KMS-11 (cell line): ENCODE measurements at regions not wholly inside any gene's neighbourhood (a gene's known extent, or its start where the extent isn't known, plus 50 kb on each side); places are given as distances from the start of the nearest gene placed in this dataset.
"Not testable (repeated sequence)": the region's sequence is repeated elsewhere in the genome, so short reads cannot be mapped to it uniquely, and the experiment has no call there.

Experiments used
- H2AFZ ChIP-seq: fragments of 200-600 bp; sonication (generic); 2 replicates; pipeline ENCODE4 v1.6.1; 2016; ENCODE audit warnings: antibody characterized with exemption, mixed run types, low read depth
- H3K27ac ChIP-seq: fragments of 200-600 bp; sonication (generic); 2 replicates; pipeline ENCODE4 v1.6.1; 2016; ENCODE audit warnings: mild to moderate bottlenecking, mixed run types
- H3K27me3 ChIP-seq: fragments of 200-600 bp; sonication (generic); 2 replicates; pipeline ENCODE4 v1.6.1; 2017; ENCODE audit warnings: mild to moderate bottlenecking, low read depth, mixed run types, moderate library complexity; ENCODE audit not compliant: insufficient read depth
- H3K36me3 ChIP-seq: fragments of 200-600 bp; sonication (generic); 2 replicates; pipeline ENCODE4 v1.6.1; 2017; ENCODE audit warnings: mild to moderate bottlenecking, mixed run types; ENCODE audit not compliant: insufficient read depth
- H3K4me1 ChIP-seq: fragments of 200-600 bp; sonication (generic); 2 replicates; pipeline ENCODE4 v1.6.1; 2016; ENCODE audit warnings: mild to moderate bottlenecking, low read depth, mixed run types; ENCODE audit not compliant: poor library complexity, severe bottlenecking
- H3K4me2 ChIP-seq: fragments of 200-600 bp; sonication (generic); 2 replicates; pipeline ENCODE4 v1.7.0; 2016; ENCODE audit warnings: mild to moderate bottlenecking, mixed run types
- H3K4me3 ChIP-seq: fragments of 200-600 bp; sonication (generic); IDR thresholded peaks from 2 replicates; pipeline ENCODE4 v1.6.1; 2017; ENCODE audit warnings: low read depth, low read length, mixed read lengths; ENCODE audit not compliant: insufficient read depth
- H3K79me2 ChIP-seq: fragments of 200-600 bp; sonication (generic); 2 replicates; pipeline ENCODE4 v1.6.1; 2016; ENCODE audit warnings: low read depth, mixed run types; ENCODE audit not compliant: insufficient read depth
- H3K9ac ChIP-seq: fragments of 200-600 bp; sonication (generic); 2 replicates; pipeline ENCODE4 v1.6.1; 2016; ENCODE audit warnings: mild to moderate bottlenecking, mixed run types
- H4K20me1 ChIP-seq: fragments of 200-600 bp; sonication (generic); 2 replicates; pipeline ENCODE4 v1.6.1; 2016; ENCODE audit warnings: mild to moderate bottlenecking, mixed run types; ENCODE audit not compliant: insufficient read depth
- TF ChIP-seq, protein P1 (sequence below): fragments of 200-600 bp; sonication (generic); conservative IDR thresholded peaks from 2 replicates; pipeline ENCODE4 v1.6.1; 2017; ENCODE audit warnings: low read depth, mild to moderate bottlenecking, antibody characterized with exemption, low read length, moderate library complexity, mixed read lengths

DNA sequence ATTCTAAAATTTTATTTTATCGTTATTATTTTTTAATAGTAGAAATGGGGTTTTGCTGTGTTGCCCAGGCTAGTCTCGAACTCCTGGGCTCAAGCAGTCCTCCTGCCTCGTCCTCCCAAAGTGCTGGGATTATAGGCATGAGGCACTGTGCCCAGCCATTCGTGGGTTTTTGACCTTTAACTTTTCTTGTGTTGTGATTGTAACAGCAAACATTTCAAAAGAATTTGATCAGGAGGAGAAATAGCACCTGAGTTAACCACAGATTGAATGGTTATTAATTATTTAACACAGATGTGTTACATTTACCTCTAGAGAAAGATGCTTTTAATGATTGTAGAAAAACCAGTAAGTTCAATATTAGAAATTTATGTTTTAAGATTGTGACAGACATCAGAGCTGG, 132.0 kb downstream of the HAUS1 start:
- H4K20me1 ChIP-seq, result no peaks in the 10 kb centered on the region
- H3K27me3 ChIP-seq, result no peaks in the 10 kb centered on the region
- no peak overlapping the region for H3K4me2 ChIP-seq
- no peak overlapping the region for H3K27ac ChIP-seq
- no peak overlapping the region for H2AFZ ChIP-seq
- TF ChIP-seq, protein P1, sequence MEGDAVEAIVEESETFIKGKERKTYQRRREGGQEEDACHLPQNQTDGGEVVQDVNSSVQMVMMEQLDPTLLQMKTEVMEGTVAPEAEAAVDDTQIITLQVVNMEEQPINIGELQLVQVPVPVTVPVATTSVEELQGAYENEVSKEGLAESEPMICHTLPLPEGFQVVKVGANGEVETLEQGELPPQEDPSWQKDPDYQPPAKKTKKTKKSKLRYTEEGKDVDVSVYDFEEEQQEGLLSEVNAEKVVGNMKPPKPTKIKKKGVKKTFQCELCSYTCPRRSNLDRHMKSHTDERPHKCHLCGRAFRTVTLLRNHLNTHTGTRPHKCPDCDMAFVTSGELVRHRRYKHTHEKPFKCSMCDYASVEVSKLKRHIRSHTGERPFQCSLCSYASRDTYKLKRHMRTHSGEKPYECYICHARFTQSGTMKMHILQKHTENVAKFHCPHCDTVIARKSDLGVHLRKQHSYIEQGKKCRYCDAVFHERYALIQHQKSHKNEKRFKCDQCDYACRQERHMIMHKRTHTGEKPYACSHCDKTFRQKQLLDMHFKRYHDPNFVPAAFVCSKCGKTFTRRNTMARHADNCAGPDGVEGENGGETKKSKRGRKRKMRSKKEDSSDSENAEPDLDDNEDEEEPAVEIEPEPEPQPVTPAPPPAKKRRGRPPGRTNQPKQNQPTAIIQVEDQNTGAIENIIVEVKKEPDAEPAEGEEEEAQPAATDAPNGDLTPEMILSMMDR, result no peak
- H3K36me3 ChIP-seq, result no peaks in the 10 kb centered on the region
- no peak overlapping the region for H3K9ac ChIP-seq
- peaks cover 5% of the 10 kb centered on the region; the same call in 1 of the 2 replicates for H3K79me2 ChIP-seq
- no peaks in the 10 kb centered on the region for H3K4me1 ChIP-seq
- no peak overlapping the region for H3K4me3 ChIP-seq

DNA sequence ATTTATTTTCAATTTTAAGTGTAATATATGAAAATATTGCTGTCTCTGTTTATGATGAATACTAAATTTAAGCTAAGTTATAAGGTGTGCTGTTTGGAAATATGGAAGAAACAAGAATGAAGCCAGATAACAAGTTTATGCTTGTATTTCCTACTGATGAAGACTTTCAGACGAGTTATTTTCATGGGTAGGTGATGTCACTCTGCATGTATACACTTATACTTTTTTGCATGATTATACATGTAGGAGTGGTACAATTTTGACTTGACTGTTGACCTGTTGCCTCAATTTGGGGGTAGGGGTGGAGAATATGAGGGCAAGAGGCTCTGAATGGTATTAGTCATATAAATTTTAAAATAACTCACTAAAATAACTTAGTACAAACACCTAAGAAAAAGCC, 133.7 kb downstream of the HAUS1 start:
- Histone ChIP-seq H3K4me2 (no peak overlapping the region), H3K4me3 (no peak overlapping the region), H4K20me1 (no peaks in the 10 kb centered on the region), H3K4me1 (no peaks in the 10 kb centered on the region), H3K9ac (no peak overlapping the region), H3K27me3 (no peaks in the 10 kb centered on the region), H2AFZ (no peak overlapping the region), H3K27ac (no peak overlapping the region), H3K36me3 (no peaks in the 10 kb centered on the region), H3K79me2 (peaks cover 8% of the 10 kb centered on the region; the same call in 1 of the 2 replicates)
- TF ChIP-seq, protein P1, result no peak

DNA sequence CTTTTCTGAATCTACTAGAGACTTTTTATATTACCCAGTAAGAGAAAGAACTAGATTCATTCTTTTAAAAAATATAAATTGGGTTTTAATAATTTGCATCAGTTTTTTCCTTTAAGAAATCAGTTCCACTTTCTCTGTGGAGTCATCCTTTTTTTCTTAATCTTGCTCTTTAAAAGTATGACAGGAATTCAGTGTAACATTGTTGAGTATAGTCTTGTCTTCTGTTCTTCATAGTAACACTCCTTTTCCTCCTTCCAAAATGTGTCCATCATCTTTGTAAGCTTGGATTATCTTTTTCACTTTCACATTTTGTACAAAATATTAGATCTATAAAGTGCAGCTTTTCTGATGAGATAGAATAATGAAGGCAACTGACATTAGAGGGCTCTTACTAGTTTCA, 135.4 kb downstream of the HAUS1 start:
- Histone ChIP-seq H3K27me3 (no peaks in the 10 kb centered on the region), H4K20me1 (no peaks in the 10 kb centered on the region), H3K4me2 (no peak overlapping the region), H3K9ac (no peak overlapping the region), H3K4me1 (no peaks in the 10 kb centered on the region), H3K4me3 (no peak overlapping the region), H3K79me2 (peaks cover 8% of the 10 kb centered on the region; the same call in 1 of the 2 replicates), H3K36me3 (no peaks in the 10 kb centered on the region), H3K27ac (no peak overlapping the region), H2AFZ (no peak overlapping the region)
- TF ChIP-seq, protein P1, result no peak

DNA sequence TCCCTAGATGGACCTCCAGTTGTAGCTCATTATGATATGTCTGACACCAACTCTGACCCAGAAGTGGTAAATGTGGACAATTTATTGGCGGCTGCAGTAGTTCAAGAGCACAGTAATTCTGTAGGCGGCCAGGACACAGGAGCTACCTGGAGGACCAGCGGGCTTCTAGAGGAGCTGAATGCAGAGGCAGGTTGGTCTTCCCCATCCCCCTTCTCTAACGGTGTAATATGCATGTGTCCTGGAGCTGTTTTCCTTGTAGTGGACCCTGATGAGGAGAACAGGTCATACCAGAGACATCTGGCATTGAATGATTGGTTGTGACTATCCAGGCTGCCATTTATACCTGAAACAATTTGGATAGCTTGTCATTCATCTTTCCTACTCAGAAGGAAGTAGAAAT, 135.8 kb downstream of the HAUS1 start:
- H3K4me2 ChIP-seq, result no peak overlapping the region
- H3K4me1 ChIP-seq, result no peaks in the 10 kb centered on the region
- H3K4me3 ChIP-seq, result no peak overlapping the region
- H3K9ac ChIP-seq, result no peak overlapping the region
- H3K27ac ChIP-seq, result no peak overlapping the region
- no peak overlapping the region for H2AFZ ChIP-seq
- TF ChIP-seq, protein P1, result no peak
- no peaks in the 10 kb centered on the region for H4K20me1 ChIP-seq
- no peaks in the 10 kb centered on the region for H3K36me3 ChIP-seq
- H3K27me3 ChIP-seq, result no peaks in the 10 kb centered on the region
- H3K79me2 ChIP-seq, result peaks cover 12% of the 10 kb centered on the region; the same call in 1 of the 2 replicates

DNA sequence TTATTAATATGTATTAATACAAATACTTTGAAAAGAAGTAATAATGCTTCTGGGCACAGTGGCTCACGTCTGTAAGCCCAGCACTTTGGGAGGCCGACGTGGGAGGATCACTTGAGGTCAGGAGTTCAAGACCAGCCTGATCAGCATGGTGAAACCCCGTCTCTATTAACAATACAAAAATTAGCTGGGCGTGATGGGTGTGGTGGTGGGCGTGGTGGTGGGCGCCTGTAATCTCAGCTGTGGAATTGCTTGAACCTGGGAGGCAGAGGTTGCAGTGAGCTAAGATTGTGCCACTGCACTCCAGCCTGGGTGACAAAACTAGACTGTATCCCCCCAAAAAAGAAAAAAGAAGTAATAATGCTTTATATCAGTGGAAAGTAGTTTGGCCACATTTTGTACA, 137.2 kb downstream of the HAUS1 start:
- H3K79me2 ChIP-seq, result peaks cover 26% of the 10 kb centered on the region; the same call in 1 of the 2 replicates
- H2AFZ ChIP-seq, H4K20me1 ChIP-seq, H3K4me3 ChIP-seq, H3K4me2 ChIP-seq, H3K27me3 ChIP-seq, H3K4me1 ChIP-seq, H3K36me3 ChIP-seq, H3K27ac ChIP-seq, H3K9ac ChIP-seq: not testable (repeated sequence)
